ENCODE measurements at regions not wholly inside any gene's neighbourhood (a gene's known extent, or its start where the extent isn't known, plus 50 kb on each side); places are given as distances from the start of the nearest gene placed in this dataset.

GRCh38 chr9:18015116-18015515 is 436.2 kb downstream of the SH3GL2 start:
- no peaks in the 10 kb centered on the region for H3K36me3 ChIP-seq (replicated peaks in 1 of 2; ENCODE audit: control extremely low read depth in 1 of 2, control insufficient read depth in 1 of 2, extremely low read depth in 1 of 2, insufficient read depth in 2 of 2, low read length in 1 of 2)
- H4K20me1 ChIP-seq (ENCODE audit: control insufficient read depth, insufficient read depth, low read length, poor library complexity, severe bottlenecking), result no peaks in the 10 kb centered on the region
- no peaks in the 10 kb centered on the region for H3K4me1 ChIP-seq (ENCODE audit: control insufficient read depth in 2 of 2, insufficient read depth in 2 of 2, low read length in 2 of 2)
- no peaks in the 10 kb centered on the region for H3K79me2 ChIP-seq (ENCODE audit: control insufficient read depth, insufficient read depth, low read length)
- no peak for DNase-seq
- H3K9me3 Mint-ChIP-seq (ENCODE audit: insufficient read depth), result peaks cover 5% of the 10 kb centered on the region
- no peak overlapping the region for H3K4me3 ChIP-seq (ENCODE audit: control extremely low read depth in 1 of 5, extremely low read depth in 1 of 5, insufficient read depth in 1 of 5, low read depth in 2 of 5, low read length in 4 of 5)
- H3K27ac Mint-ChIP-seq, result no peak overlapping the region
- H2AFZ ChIP-seq (ENCODE audit: insufficient read depth, low read depth, low read length, poor library complexity, severe bottlenecking), result no peak overlapping the region
- no peaks in the 10 kb centered on the region for H3K4me1 Mint-ChIP-seq
- H3K27me3 Mint-ChIP-seq, result no peaks in the 10 kb centered on the region
- no peak overlapping the region for H3K27ac ChIP-seq (ENCODE audit: low read length in 2 of 2)
- H3K27me3 ChIP-seq (replicated peaks in 1 of 4; ENCODE audit: control extremely low read depth in 1 of 4, control insufficient read depth in 3 of 4, insufficient read depth in 4 of 4, low read length in 3 of 4), result no peaks in the 10 kb centered on the region
- POLR2A ChIA-PET, result no interaction called here
- no peak overlapping the region for H3K4me2 ChIP-seq (replicated peaks; ENCODE audit: low read depth, low read length, poor library complexity, severe bottlenecking)
- CTCF ChIA-PET, result no interaction called here
- WGBS (ENCODE audit: insufficient coverage), result no CpG with 5 or more reads among the region's 1 CpG
- no peak overlapping the region for H3K4me3 Mint-ChIP-seq
- TF ChIP-seq CTCF (IDR thresholded peaks at IDR 0.05) (no peak), EZH2 (IDR thresholded peaks at IDR 0.05; ENCODE audit: borderline replicate concordance, insufficient read depth, low read depth, low read length, poor library complexity, severe bottlenecking) (no peak)
- no peaks in the 10 kb centered on the region for H3K9me3 ChIP-seq (ENCODE audit: control extremely low read depth in 1 of 3, control insufficient read depth in 2 of 3, insufficient read depth in 1 of 3, low read length in 2 of 3)
- intact Hi-C loops (cut with micrococcal nuclease), result no loop called here
- ATAC-seq (ENCODE audit: low read depth), result no peak
- no peak overlapping the region for H3K9ac ChIP-seq (ENCODE audit: low read length)

GRCh38 chr9:18017136-18017535 is 438.3 kb downstream of the SH3GL2 start:
- WGBS (ENCODE audit: insufficient coverage), result no CpG with 5 or more reads among the region's 1 CpG
- H3K27ac Mint-ChIP-seq, result no peak overlapping the region

More at GRCh38 chr9:18017136-18017535, 438.3 kb downstream of the SH3GL2 start:
- Histone ChIP-seq H3K79me2 (ENCODE audit: control insufficient read depth, insufficient read depth, low read length) (no peaks in the 10 kb centered on the region), H3K9me3 (ENCODE audit: control extremely low read depth in 1 of 3, control insufficient read depth in 2 of 3, insufficient read depth in 1 of 3, low read length in 2 of 3) (no peaks in the 10 kb centered on the region), H3K4me2 (replicated peaks; ENCODE audit: low read depth, low read length, poor library complexity, severe bottlenecking) (no peak overlapping the region), H3K9ac (ENCODE audit: low read length) (no peak overlapping the region), H2AFZ (ENCODE audit: insufficient read depth, low read depth, low read length, poor library complexity, severe bottlenecking) (no peak overlapping the region), H3K4me3 (ENCODE audit: control extremely low read depth in 1 of 5, extremely low read depth in 1 of 5, insufficient read depth in 1 of 5, low read depth in 2 of 5, low read length in 4 of 5) (no peak overlapping the region), H3K27me3 (replicated peaks in 1 of 4; ENCODE audit: control extremely low read depth in 1 of 4, control insufficient read depth in 3 of 4, insufficient read depth in 4 of 4, low read length in 3 of 4) (no peaks in the 10 kb centered on the region), H3K36me3 (replicated peaks in 1 of 2; ENCODE audit: control extremely low read depth in 1 of 2, control insufficient read depth in 1 of 2, extremely low read depth in 1 of 2, insufficient read depth in 2 of 2, low read length in 1 of 2) (no peaks in the 10 kb centered on the region), H3K27ac (ENCODE audit: low read length in 2 of 2) (no peak overlapping the region), H4K20me1 (ENCODE audit: control insufficient read depth, insufficient read depth, low read length, poor library complexity, severe bottlenecking) (no peaks in the 10 kb centered on the region), H3K4me1 (ENCODE audit: control insufficient read depth in 2 of 2, insufficient read depth in 2 of 2, low read length in 2 of 2) (no peaks in the 10 kb centered on the region)
- intact Hi-C loops (cut with micrococcal nuclease), result no loop called here
- no peak for TF ChIP-seq EZH2 (IDR thresholded peaks at IDR 0.05; ENCODE audit: borderline replicate concordance, insufficient read depth, low read depth, low read length, poor library complexity, severe bottlenecking)
- no peak for TF ChIP-seq CTCF (IDR thresholded peaks at IDR 0.05)
- no peak for DNase-seq
- ChIA-PET CTCF (no interaction called here), POLR2A (no interaction called here)
- H3K9me3 Mint-ChIP-seq (ENCODE audit: insufficient read depth), result peaks cover 5% of the 10 kb centered on the region
- no peak overlapping the region for H3K4me3 Mint-ChIP-seq
- no peaks in the 10 kb centered on the region for H3K27me3 Mint-ChIP-seq
- ATAC-seq (ENCODE audit: low read depth), result no peak
- H3K4me1 Mint-ChIP-seq, result no peaks in the 10 kb centered on the region

Measured in B cell (primary cell).